Peyer's patch (tissue), 4 donors: ENCODE measurements at regions not wholly inside any gene's neighbourhood (a gene's known extent, or its start where the extent isn't known, plus 50 kb on each side); places are given as distances from the start of the nearest gene placed in this dataset.

Experiments
- POLR2A ChIP-seq, 2 donors: fragments of 450-650 bp; IDR thresholded peaks; one replicate each; pipeline ENCODE4 v1.5.1; 2017; ENCODE audit warnings: antibody characterized with exemption in 2 of 2, mild to moderate bottlenecking in 2 of 2, moderate library complexity in 2 of 2
- TF ChIP-seq, protein P1 (sequence below), 6 experiments: fragments of 450-650 bp in 4 of 6; fragments of 200-600 bp in 2 of 6; sonication (generic) in 1 of 6; IDR thresholded peaks; one replicate each; pipeline ENCODE4 v1.5.1; 2017 to 2019; ENCODE audit warnings: antibody characterized with exemption in 6 of 6, mild to moderate bottlenecking in 3 of 6, moderate library complexity in 1 of 6

DNA sequence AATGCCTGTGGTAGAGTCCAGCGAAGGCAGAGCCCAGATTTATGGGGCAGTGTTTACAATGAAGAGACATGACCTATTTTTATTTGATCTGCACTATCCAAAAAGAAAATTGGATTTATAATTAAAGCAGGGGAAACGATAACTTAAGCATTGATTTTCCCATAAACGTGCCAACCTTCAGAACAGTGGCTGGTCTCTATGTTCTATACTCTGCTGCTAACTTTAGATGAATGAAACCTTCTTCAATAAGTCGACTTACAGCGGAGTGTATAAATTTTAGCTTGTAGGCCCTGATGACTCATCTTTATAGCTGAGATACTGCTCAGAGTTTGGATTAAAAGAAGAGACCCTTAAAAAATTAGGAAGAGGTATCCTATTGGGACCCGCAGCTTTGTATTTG is 452.6 kb downstream of the TLR4 start:
- TF ChIP-seq, protein P1, sequence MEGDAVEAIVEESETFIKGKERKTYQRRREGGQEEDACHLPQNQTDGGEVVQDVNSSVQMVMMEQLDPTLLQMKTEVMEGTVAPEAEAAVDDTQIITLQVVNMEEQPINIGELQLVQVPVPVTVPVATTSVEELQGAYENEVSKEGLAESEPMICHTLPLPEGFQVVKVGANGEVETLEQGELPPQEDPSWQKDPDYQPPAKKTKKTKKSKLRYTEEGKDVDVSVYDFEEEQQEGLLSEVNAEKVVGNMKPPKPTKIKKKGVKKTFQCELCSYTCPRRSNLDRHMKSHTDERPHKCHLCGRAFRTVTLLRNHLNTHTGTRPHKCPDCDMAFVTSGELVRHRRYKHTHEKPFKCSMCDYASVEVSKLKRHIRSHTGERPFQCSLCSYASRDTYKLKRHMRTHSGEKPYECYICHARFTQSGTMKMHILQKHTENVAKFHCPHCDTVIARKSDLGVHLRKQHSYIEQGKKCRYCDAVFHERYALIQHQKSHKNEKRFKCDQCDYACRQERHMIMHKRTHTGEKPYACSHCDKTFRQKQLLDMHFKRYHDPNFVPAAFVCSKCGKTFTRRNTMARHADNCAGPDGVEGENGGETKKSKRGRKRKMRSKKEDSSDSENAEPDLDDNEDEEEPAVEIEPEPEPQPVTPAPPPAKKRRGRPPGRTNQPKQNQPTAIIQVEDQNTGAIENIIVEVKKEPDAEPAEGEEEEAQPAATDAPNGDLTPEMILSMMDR (IDR thresholded peaks at IDR 0.05), result no peak
- TF ChIP-seq POLR2A (IDR thresholded peaks at IDR 0.05), result no peak
